ENCODE measurements at regions not wholly inside any gene's neighbourhood (a gene's known extent, or its start where the extent isn't known, plus 50 kb on each side); places are given as distances from the start of the nearest gene placed in this dataset.

DNA sequence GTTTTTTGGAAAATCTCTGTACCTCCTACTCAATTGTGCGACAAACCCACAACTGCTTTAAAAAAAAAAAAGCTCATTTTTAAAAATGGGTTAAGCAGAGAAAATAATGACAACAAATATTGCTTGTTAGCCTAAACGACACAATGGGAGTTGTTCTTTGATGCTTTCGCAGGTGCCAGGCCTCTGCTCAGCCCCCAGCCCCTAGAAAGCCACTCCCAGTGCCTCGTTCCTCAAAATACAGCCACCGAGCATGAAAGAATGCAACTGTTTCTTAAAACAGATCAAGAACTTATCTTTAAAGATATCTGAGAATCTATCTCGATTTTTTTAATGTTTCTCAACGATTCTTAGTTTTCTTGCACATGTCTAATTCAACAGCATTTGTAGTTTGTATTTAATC is 85.2 kb upstream of the PFKP start:
- TF ChIP-seq, protein P1, sequence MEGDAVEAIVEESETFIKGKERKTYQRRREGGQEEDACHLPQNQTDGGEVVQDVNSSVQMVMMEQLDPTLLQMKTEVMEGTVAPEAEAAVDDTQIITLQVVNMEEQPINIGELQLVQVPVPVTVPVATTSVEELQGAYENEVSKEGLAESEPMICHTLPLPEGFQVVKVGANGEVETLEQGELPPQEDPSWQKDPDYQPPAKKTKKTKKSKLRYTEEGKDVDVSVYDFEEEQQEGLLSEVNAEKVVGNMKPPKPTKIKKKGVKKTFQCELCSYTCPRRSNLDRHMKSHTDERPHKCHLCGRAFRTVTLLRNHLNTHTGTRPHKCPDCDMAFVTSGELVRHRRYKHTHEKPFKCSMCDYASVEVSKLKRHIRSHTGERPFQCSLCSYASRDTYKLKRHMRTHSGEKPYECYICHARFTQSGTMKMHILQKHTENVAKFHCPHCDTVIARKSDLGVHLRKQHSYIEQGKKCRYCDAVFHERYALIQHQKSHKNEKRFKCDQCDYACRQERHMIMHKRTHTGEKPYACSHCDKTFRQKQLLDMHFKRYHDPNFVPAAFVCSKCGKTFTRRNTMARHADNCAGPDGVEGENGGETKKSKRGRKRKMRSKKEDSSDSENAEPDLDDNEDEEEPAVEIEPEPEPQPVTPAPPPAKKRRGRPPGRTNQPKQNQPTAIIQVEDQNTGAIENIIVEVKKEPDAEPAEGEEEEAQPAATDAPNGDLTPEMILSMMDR (IDR thresholded peaks at IDR 0.05): no peak
- no peak for TF ChIP-seq EZH2 (IDR thresholded peaks at IDR 0.05)
- TF ChIP-seq EZH2phosphoT487 (IDR thresholded peaks at IDR 0.05): no peak
